Suprapubic skin (tissue), 4 donors: ENCODE measurements at regions not wholly inside any gene's neighbourhood (a gene's known extent, or its start where the extent isn't known, plus 50 kb on each side); places are given as distances from the start of the nearest gene placed in this dataset.

Source experiments
- DNase-seq, 2 donors: peaks; one replicate each; pipeline ENCODE4 v3.0.0-alpha.2; 2019; ENCODE audit warnings: low spot score in 2 of 2
- H3K27ac ChIP-seq: fragments of 200-600 bp; sonication (generic); one replicate; pipeline ENCODE4 v1.5.1; 2019
- H3K27me3 ChIP-seq: fragments of 200-600 bp; sonication (generic); one replicate; pipeline ENCODE4 v1.5.1; 2019
- H3K36me3 ChIP-seq: fragments of 200-600 bp; sonication (generic); one replicate; pipeline ENCODE4 v1.5.1; 2019
- H3K4me1 ChIP-seq: fragments of 200-600 bp; sonication (generic); one replicate; pipeline ENCODE4 v1.5.1; 2019
- H3K4me3 ChIP-seq: fragments of 200-600 bp; sonication (generic); one replicate; pipeline ENCODE4 v1.5.1; 2019; ENCODE audit warnings: mild to moderate bottlenecking
- H3K9me3 ChIP-seq: fragments of 200-600 bp; sonication (generic); one replicate; pipeline ENCODE4 v1.5.1; 2019
- CTCF ChIP-seq, 2 donors: fragments of 200-600 bp in 1 of 2; fragments of 450-650 bp in 1 of 2; sonication (generic) in 1 of 2; IDR thresholded peaks; one replicate each; pipeline ENCODE4 v1.5.1; 2016 to 2019; ENCODE audit warnings: antibody characterized with exemption in 2 of 2, mild to moderate bottlenecking in 1 of 2, moderate library complexity in 1 of 2
- EP300 ChIP-seq: sonication (generic); formaldehyde crosslinking; IDR thresholded peaks from one replicate; pipeline ENCODE4 v1.6.1; 2017; ENCODE audit warnings: antibody characterized with exemption
- POLR2A ChIP-seq, 2 donors: fragments of 450-650 bp; IDR thresholded peaks; one replicate each; pipeline ENCODE4 v1.6.1; 2017; ENCODE audit warnings: antibody characterized with exemption in 2 of 2, mild to moderate bottlenecking in 2 of 2, moderate library complexity in 2 of 2
- POLR2AphosphoS5 ChIP-seq, 3 donors: sonication (generic); formaldehyde crosslinking; IDR thresholded peaks; one replicate each; pipeline ENCODE4 v1.6.1; 2017; ENCODE audit warnings: antibody characterized with exemption in 3 of 3
- WGBS: methylation state at CpG from one replicate; pipeline ENCODE4 v1.1.5; 2018; 5-methylcytosine and 5-hydroxymethylcytosine counted together

GRCh38 chr16:52896478-52897164 is 156.1 kb downstream of the CHD9NB start:
- H3K4me1 ChIP-seq, result no peaks in the 10 kb centered on the region
- H3K27ac ChIP-seq, result no peak overlapping the region
- 90% methylated on average over 5 of the region's 5 CpGs for WGBS
- no peaks in the 10 kb centered on the region for H3K27me3 ChIP-seq
- TF ChIP-seq EP300 (no peak), CTCF (IDR thresholded peaks at IDR 0.05) (no peak), POLR2AphosphoS5 (IDR thresholded peaks at IDR 0.05) (no peak), POLR2A (IDR thresholded peaks at IDR 0.05) (no peak)
- H3K9me3 ChIP-seq, result no peaks in the 10 kb centered on the region
- H3K36me3 ChIP-seq, result no peaks in the 10 kb centered on the region
- H3K4me3 ChIP-seq, result no peak overlapping the region
- no peak for DNase-seq

GRCh38 chr16:52874042-52874441 is 178.7 kb downstream of the CHD9NB start:
- Histone ChIP-seq H3K27ac (no peak overlapping the region), H3K27me3 (no peaks in the 10 kb centered on the region), H3K9me3 (no peaks in the 10 kb centered on the region), H3K4me3 (no peak overlapping the region), H3K36me3 (no peaks in the 10 kb centered on the region), H3K4me1 (no peaks in the 10 kb centered on the region)
- DNase-seq, result no peak
- TF ChIP-seq CTCF (IDR thresholded peaks at IDR 0.05) (no peak), EP300 (no peak), POLR2A (IDR thresholded peaks at IDR 0.05) (no peak), POLR2AphosphoS5 (IDR thresholded peaks at IDR 0.05) (no peak)
- WGBS, result 63% methylated on average over 3 of the region's 3 CpGs

- Histone ChIP-seq H3K27ac (no peak overlapping the region), H3K9me3 (no peaks in the 10 kb centered on the region), H3K36me3 (no peaks in the 10 kb centered on the region), H3K4me1 (no peaks in the 10 kb centered on the region), H3K27me3 (no peaks in the 10 kb centered on the region), H3K4me3 (no peak overlapping the region)
- TF ChIP-seq EP300, result no peak
- no peak for TF ChIP-seq CTCF (IDR thresholded peaks at IDR 0.05)
- no peak for TF ChIP-seq POLR2AphosphoS5 (IDR thresholded peaks at IDR 0.05)
- TF ChIP-seq POLR2A (IDR thresholded peaks at IDR 0.05), result no peak
- no peak for DNase-seq
- WGBS, result 83% methylated on average over 7 of the region's 7 CpGs
Measured at GRCh38 chr16:52872731-52873130, 180.0 kb downstream of the CHD9NB start.

GRCh38 chr16:52871481-52871880 is 181.2 kb downstream of the CHD9NB start:
- Histone ChIP-seq H3K27ac (no peak overlapping the region), H3K36me3 (no peaks in the 10 kb centered on the region), H3K9me3 (no peaks in the 10 kb centered on the region), H3K4me1 (no peaks in the 10 kb centered on the region), H3K4me3 (no peak overlapping the region), H3K27me3 (no peaks in the 10 kb centered on the region)
- no peak for TF ChIP-seq EP300
- no peak for TF ChIP-seq POLR2AphosphoS5 (IDR thresholded peaks at IDR 0.05)
- no peak for DNase-seq

GRCh38 chr16:52869243-52869642 is 183.5 kb downstream of the CHD9NB start:
- Histone ChIP-seq H3K27ac (no peak overlapping the region), H3K9me3 (no peaks in the 10 kb centered on the region), H3K27me3 (no peaks in the 10 kb centered on the region), H3K4me3 (no peak overlapping the region), H3K4me1 (no peaks in the 10 kb centered on the region), H3K36me3 (no peaks in the 10 kb centered on the region)
- no peak for DNase-seq
- TF ChIP-seq POLR2AphosphoS5 (IDR thresholded peaks at IDR 0.05) (no peak), EP300 (no peak), POLR2A (IDR thresholded peaks at IDR 0.05) (no peak), CTCF (IDR thresholded peaks at IDR 0.05) (no peak)
- WGBS, result 22% methylated on average over 1 of the region's 1 CpG

GRCh38 chr16:52863000-52863399 is 189.7 kb downstream of the CHD9NB start:
- no peaks in the 10 kb centered on the region for H3K4me1 ChIP-seq
- 77% methylated on average over 4 of the region's 4 CpGs for WGBS
- no peak overlapping the region for H3K27ac ChIP-seq
- H3K27me3 ChIP-seq, result no peaks in the 10 kb centered on the region
- no peaks in the 10 kb centered on the region for H3K9me3 ChIP-seq
- DNase-seq, result no peak
- no peaks in the 10 kb centered on the region for H3K36me3 ChIP-seq
- H3K4me3 ChIP-seq, result no peak overlapping the region
- no peak for TF ChIP-seq POLR2AphosphoS5 (IDR thresholded peaks at IDR 0.05)
- no peak for TF ChIP-seq EP300
